Glutamatergic neuron (in vitro differentiated cells): ENCODE measurements at regions not wholly inside any gene's neighbourhood (a gene's known extent, or its start where the extent isn't known, plus 50 kb on each side); places are given as distances from the start of the nearest gene placed in this dataset.

Experiments
- DNase-seq: peaks from one replicate; pipeline ENCODE4 v3.0.0; 2022
- H3K27ac Mint-ChIP-seq: one replicate; pipeline ENCODE4 v1.8.0; 2020; ENCODE audit warnings: mild to moderate bottlenecking, mixed read lengths, inconsistent platforms; ENCODE audit not compliant: unreplicated experiment
- H3K27me3 Mint-ChIP-seq: one replicate; pipeline ENCODE4 v1.8.0; 2020; ENCODE audit warnings: mild to moderate bottlenecking, moderate library complexity, mixed read lengths, inconsistent platforms; ENCODE audit not compliant: unreplicated experiment
- H3K36me3 Mint-ChIP-seq: one replicate; pipeline ENCODE4 v1.8.0; 2020; ENCODE audit warnings: mild to moderate bottlenecking, mixed read lengths, inconsistent platforms; ENCODE audit not compliant: unreplicated experiment
- H3K4me1 Mint-ChIP-seq: one replicate; pipeline ENCODE4 v1.8.0; 2020; ENCODE audit warnings: mild to moderate bottlenecking, low read depth, mixed read lengths, inconsistent platforms; ENCODE audit not compliant: unreplicated experiment
- H3K4me3 Mint-ChIP-seq: one replicate; pipeline ENCODE4 v1.8.0; 2020; ENCODE audit warnings: mild to moderate bottlenecking, mixed read lengths, inconsistent platforms; ENCODE audit not compliant: unreplicated experiment
- H3K9me3 Mint-ChIP-seq: one replicate; pipeline ENCODE4 v1.8.0; 2020; ENCODE audit warnings: mild to moderate bottlenecking, moderate library complexity, mixed read lengths, inconsistent platforms; ENCODE audit not compliant: unreplicated experiment
- TF ChIP-seq, protein P1 (sequence below): fragments of 200-600 bp; sonication (generic); IDR thresholded peaks from one replicate; pipeline ENCODE4 v1.5.0; 2021; ENCODE audit not compliant: partially characterized antibody, unreplicated experiment

DNA sequence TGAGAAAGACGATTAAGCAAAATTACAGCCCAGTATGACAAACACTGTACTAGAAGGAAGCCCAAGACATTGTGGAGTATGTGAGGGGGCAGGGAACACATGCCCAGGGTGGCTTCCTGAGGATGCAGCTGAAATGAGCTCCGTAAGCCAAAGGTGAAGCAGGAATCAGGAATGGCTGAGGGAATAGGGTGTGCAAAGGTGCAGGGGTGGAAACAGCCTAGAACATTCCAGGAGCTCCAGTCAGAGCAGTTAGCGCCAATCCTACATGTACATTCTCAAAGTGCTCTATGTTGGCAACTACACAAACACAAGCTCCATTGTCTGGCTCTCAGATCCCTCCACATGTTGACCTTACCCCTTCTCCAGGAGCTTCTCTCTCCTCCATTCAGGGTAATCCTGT lies 257.9 kb downstream of the MAN2A1 start:
- no peak for DNase-seq
- Mint-ChIP-seq H3K36me3 (no peaks in the 10 kb centered on the region), H3K4me1 (peaks cover 6% of the 10 kb centered on the region), H3K4me3 (no peak overlapping the region), H3K9me3 (peaks cover 2% of the 10 kb centered on the region), H3K27me3 (peaks cover 2% of the 10 kb centered on the region), H3K27ac (no peak overlapping the region)
- TF ChIP-seq, protein P1, sequence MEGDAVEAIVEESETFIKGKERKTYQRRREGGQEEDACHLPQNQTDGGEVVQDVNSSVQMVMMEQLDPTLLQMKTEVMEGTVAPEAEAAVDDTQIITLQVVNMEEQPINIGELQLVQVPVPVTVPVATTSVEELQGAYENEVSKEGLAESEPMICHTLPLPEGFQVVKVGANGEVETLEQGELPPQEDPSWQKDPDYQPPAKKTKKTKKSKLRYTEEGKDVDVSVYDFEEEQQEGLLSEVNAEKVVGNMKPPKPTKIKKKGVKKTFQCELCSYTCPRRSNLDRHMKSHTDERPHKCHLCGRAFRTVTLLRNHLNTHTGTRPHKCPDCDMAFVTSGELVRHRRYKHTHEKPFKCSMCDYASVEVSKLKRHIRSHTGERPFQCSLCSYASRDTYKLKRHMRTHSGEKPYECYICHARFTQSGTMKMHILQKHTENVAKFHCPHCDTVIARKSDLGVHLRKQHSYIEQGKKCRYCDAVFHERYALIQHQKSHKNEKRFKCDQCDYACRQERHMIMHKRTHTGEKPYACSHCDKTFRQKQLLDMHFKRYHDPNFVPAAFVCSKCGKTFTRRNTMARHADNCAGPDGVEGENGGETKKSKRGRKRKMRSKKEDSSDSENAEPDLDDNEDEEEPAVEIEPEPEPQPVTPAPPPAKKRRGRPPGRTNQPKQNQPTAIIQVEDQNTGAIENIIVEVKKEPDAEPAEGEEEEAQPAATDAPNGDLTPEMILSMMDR = no peak

DNA sequence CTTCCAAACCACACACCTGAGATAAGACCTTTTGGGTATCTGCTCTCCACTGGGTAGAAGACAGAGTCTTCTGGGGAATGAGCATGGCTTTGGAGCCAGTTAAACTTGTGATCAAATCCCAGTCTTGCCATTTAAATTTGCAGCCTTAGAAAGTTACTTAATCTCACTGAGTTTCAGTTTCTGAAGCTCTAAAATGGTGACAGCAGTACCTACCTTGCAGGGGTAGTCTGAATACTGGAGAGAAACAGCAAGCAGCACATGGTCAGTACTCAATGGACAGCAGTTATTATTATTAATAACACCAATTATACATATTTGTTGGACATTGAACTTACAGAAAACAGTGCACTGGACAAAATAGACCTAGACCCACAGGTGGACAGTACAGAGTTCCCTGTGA lies 260.9 kb downstream of the MAN2A1 start:
- Mint-ChIP-seq H3K9me3 (peaks cover 2% of the 10 kb centered on the region), H3K4me3 (no peak overlapping the region), H3K27ac (no peak overlapping the region), H3K4me1 (no peaks in the 10 kb centered on the region), H3K27me3 (peaks cover 2% of the 10 kb centered on the region), H3K36me3 (no peaks in the 10 kb centered on the region)
- no peak for DNase-seq
- TF ChIP-seq, protein P1 = no peak

DNA sequence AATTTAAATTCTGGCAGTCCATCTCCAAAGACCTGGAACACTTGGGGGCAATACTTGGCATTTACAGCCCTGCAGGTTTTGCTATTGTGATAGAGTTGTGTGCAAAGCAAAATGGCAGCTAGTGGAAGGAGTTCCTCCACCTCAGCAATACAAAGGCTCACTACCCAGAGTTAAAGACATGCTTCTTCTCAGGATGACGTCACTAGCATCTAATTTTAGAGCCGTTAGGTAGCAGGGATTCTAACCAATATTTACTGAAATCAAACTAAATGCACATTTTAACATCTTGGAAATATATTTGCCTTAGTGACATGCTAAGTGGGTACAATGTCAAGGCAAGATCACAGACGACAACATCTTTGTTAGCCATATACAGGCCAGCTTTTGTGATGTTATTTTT lies 261.6 kb downstream of the MAN2A1 start:
- Mint-ChIP-seq H3K36me3 (no peaks in the 10 kb centered on the region), H3K27ac (no peak overlapping the region), H3K27me3 (peaks cover 2% of the 10 kb centered on the region), H3K4me3 (no peak overlapping the region), H3K9me3 (no peaks in the 10 kb centered on the region), H3K4me1 (no peaks in the 10 kb centered on the region)
- DNase-seq = no peak
- TF ChIP-seq, protein P1 = no peak

DNA sequence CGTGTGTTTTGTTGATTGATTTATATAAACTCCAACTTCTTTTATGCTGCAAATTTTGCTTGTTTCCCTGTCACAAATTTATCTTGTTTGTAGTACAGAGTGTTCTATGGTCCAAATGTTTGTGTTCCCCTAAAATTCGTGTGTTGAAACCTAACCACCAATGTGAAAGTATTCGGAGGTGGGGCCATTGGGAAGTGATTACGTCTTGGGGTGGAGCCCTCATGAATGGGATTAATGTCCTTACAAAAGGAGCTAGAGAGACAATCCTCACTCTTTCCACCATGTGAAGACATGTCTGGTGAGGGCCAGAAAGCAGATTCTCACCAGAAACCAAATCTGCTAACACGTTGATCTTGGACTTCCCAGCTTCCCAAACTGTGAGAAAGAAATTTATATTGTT lies 262.0 kb downstream of the MAN2A1 start:
- TF ChIP-seq, protein P1 = no peak

DNA sequence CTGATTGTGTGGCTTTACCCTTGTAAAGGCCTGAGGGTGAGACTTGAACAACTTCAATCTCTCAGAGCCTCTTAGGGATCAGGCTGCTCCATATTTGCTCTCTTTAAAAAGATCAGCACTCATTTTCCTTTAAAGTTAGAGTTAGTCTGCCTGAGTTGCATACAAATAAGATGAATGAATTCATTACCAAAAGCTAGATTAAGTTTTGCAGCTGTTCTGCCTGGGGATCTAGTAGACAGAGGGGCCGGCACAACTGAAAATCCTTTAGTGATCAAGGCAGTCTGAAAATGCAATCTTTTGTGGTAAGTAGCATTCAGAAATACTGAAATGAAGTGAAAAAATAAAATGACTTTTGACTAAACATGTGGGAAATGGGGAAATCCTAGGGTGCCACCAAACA lies 264.0 kb downstream of the MAN2A1 start:
- Mint-ChIP-seq H3K27ac (no peak overlapping the region), H3K27me3 (no peaks in the 10 kb centered on the region)
- TF ChIP-seq, protein P1 = no peak

More for the DNA sequence above, 262.0 kb downstream of the MAN2A1 start:
- DNase-seq = no peak
- no peak overlapping the region for H3K27ac Mint-ChIP-seq
- H3K9me3 Mint-ChIP-seq = no peaks in the 10 kb centered on the region
- H3K27me3 Mint-ChIP-seq = peaks cover 2% of the 10 kb centered on the region
- no peak overlapping the region for H3K4me3 Mint-ChIP-seq
- H3K36me3 Mint-ChIP-seq = no peaks in the 10 kb centered on the region
- no peaks in the 10 kb centered on the region for H3K4me1 Mint-ChIP-seq

More for the DNA sequence above, 264.0 kb downstream of the MAN2A1 start:
- Mint-ChIP-seq H3K4me3 (no peak overlapping the region), H3K9me3 (no peaks in the 10 kb centered on the region), H3K36me3 (no peaks in the 10 kb centered on the region), H3K4me1 (no peaks in the 10 kb centered on the region)
- no peak for DNase-seq
